CD14-positive monocyte (primary cell): ENCODE measurements at regions not wholly inside any gene's neighbourhood (a gene's known extent, or its start where the extent isn't known, plus 50 kb on each side); places are given as distances from the start of the nearest gene placed in this dataset.

Experiments used
- DNase-seq, 3 donors: peaks; one replicate each; pipeline ENCODE4 v3.0.0-alpha.2; 2011 to 2022
- H2AFZ ChIP-seq: 2 replicates; pipeline ENCODE4 v1.6.0; 2012; ENCODE audit warnings: mild to moderate bottlenecking, low read depth, low read length, inconsistent platforms; ENCODE audit not compliant: insufficient read depth, poor library complexity, severe bottlenecking
- H3K27ac ChIP-seq, 2 donors: 1 replicate in 1 of 2; 2 replicates in 1 of 2; pipeline ENCODE4 v1.5.1; 2012 to 2013; ENCODE audit warnings: low read length in 2 of 2, control low read depth in 1 of 2, inconsistent platforms in 1 of 2, low read depth in 1 of 2, mild to moderate bottlenecking in 1 of 2
- H3K27me3 ChIP-seq, 2 donors: one replicate each; pipeline versions ENCODE4 v1.6.0 to v1.6.1; 2011 to 2013; ENCODE audit warnings: low read length in 2 of 2; ENCODE audit not compliant: control insufficient read depth in 2 of 2, insufficient read depth in 2 of 2
- H3K36me3 ChIP-seq, 2 donors: replicated peaks in 1 of 2; 1 replicate in 1 of 2; 2 replicates in 1 of 2; pipeline versions ENCODE4 v1.5.1 to v1.6.1; 2012 to 2013; ENCODE audit warnings: low read length in 2 of 2, control low read depth in 1 of 2, inconsistent platforms in 1 of 2, mild to moderate bottlenecking in 1 of 2; ENCODE audit not compliant: insufficient read depth in 2 of 2, control insufficient read depth in 1 of 2
- H3K4me1 ChIP-seq, 2 donors: 1 replicate in 1 of 2; 2 replicates in 1 of 2; pipeline versions ENCODE4 v1.5.1 to v1.6.1; 2012 to 2013; ENCODE audit warnings: low read length in 2 of 2, control low read depth in 1 of 2, inconsistent platforms in 1 of 2, mild to moderate bottlenecking in 1 of 2, moderate library complexity in 1 of 2; ENCODE audit not compliant: insufficient read depth in 2 of 2, control insufficient read depth in 1 of 2
- H3K4me2 ChIP-seq: replicated peaks from 2 replicates; pipeline ENCODE3; 2012; ENCODE audit warnings: low read length, moderate library complexity, mild to moderate bottlenecking; ENCODE audit not compliant: poor library complexity, severe bottlenecking; ENCODE audit errors: extremely low read depth
- H3K4me3 ChIP-seq, 3 experiments: fragments of 200-600 bp in 1 of 3; sonication (generic) in 1 of 3; replicated peaks in 1 of 3; 1 replicate in 2 of 3; 2 replicates in 1 of 3; pipeline ENCODE4 v1.5.1; 2011 to 2013; ENCODE audit warnings: low read length in 3 of 3, mild to moderate bottlenecking in 3 of 3, control low read depth in 2 of 3, low read depth in 2 of 3, inconsistent platforms in 1 of 3, moderate library complexity in 1 of 3
- H3K79me2 ChIP-seq: 2 replicates; pipeline ENCODE4 v1.6.0; 2012; ENCODE audit warnings: mild to moderate bottlenecking, control low read depth, inconsistent platforms, low read length, moderate library complexity; ENCODE audit not compliant: insufficient read depth
- H3K9ac ChIP-seq: 2 replicates; pipeline ENCODE4 v1.6.0; 2017; ENCODE audit warnings: low read length, mild to moderate bottlenecking; ENCODE audit not compliant: insufficient read depth, poor library complexity, severe bottlenecking
- H3K9me3 ChIP-seq, 2 donors: replicated peaks in 1 of 2; 1 replicate in 1 of 2; 2 replicates in 1 of 2; pipeline versions ENCODE4 v1.5.1 to v1.6.1; 2012 to 2013; ENCODE audit warnings: low read length in 2 of 2, control low read depth in 1 of 2; ENCODE audit not compliant: control insufficient read depth in 1 of 2, insufficient read depth in 1 of 2
- H4K20me1 ChIP-seq: 2 replicates; pipeline ENCODE4 v1.6.0; 2012; ENCODE audit warnings: mild to moderate bottlenecking, low read length, control low read depth, moderate library complexity; ENCODE audit not compliant: insufficient read depth
- H3K27ac Mint-ChIP-seq, 7 donors: one replicate each; pipeline ENCODE4 v1.8.0; 2020; ENCODE audit warnings: mild to moderate bottlenecking in 7 of 7, mixed read lengths in 7 of 7, moderate library complexity in 6 of 7, inconsistent platforms in 2 of 7
- H3K27me3 Mint-ChIP-seq, 3 donors: one replicate each; pipeline ENCODE4 v1.8.0; 2021 to 2022; ENCODE audit warnings: low read depth in 3 of 3, mild to moderate bottlenecking in 3 of 3, mixed read lengths in 3 of 3, moderate library complexity in 3 of 3, inconsistent platforms in 1 of 3
- H3K36me3 Mint-ChIP-seq, 2 donors: one replicate each; pipeline ENCODE4 v1.8.0; 2020; ENCODE audit warnings: mixed read lengths in 2 of 2, inconsistent platforms in 1 of 2, mild to moderate bottlenecking in 1 of 2
- H3K4me1 Mint-ChIP-seq: one replicate; pipeline ENCODE4 v1.8.0; 2020; ENCODE audit warnings: mild to moderate bottlenecking, mixed read lengths
- H3K4me3 Mint-ChIP-seq, 2 donors: one replicate each; pipeline ENCODE4 v1.8.0; 2020; ENCODE audit warnings: mild to moderate bottlenecking in 2 of 2, mixed read lengths in 2 of 2, moderate library complexity in 1 of 2
- H3K9me3 Mint-ChIP-seq, 7 donors: one replicate each; pipeline ENCODE4 v1.8.0; 2020 to 2022; ENCODE audit warnings: mixed read lengths in 7 of 7, mild to moderate bottlenecking in 6 of 7, moderate library complexity in 6 of 7, inconsistent platforms in 2 of 7
- CTCF ChIP-seq: fragments of 200-600 bp; IDR thresholded peaks from one replicate; pipeline ENCODE4 v1.8.0; 2022; ENCODE audit warnings: antibody characterized with exemption, mild to moderate bottlenecking
- WGBS: methylation state at CpG from one replicate; pipeline ENCODE4 v1.1.5; 2013; ENCODE audit warnings: missing lambda C conversion rate; ENCODE audit not compliant: insufficient coverage; 5-methylcytosine and 5-hydroxymethylcytosine counted together
- intact Hi-C, 2 donors: fragments of 100-400 bp; cut with micrococcal nuclease; formaldehyde crosslinking; loops; one replicate each; pipeline versions ENCODE4 v1.15.0 to v1.15.1; 2023

GRCh38 chr20:11516448-11516847 is 401.2 kb upstream of the BTBD3 start:
- no peak for TF ChIP-seq CTCF
- Mint-ChIP-seq H3K27me3 (peaks cover 0 to 1% (median 0%) of the 10 kb centered on the region in 3 donors), H3K4me3 (no peak overlapping the region), H3K36me3 (no peaks in the 10 kb centered on the region), H3K9me3 (peaks cover 0 to 11% (median 6%) of the 10 kb centered on the region in 7 donors), H3K27ac (no peak overlapping the region), H3K4me1 (no peaks in the 10 kb centered on the region)
- Histone ChIP-seq H3K4me1 (no peaks in the 10 kb centered on the region), H2AFZ (no peak overlapping the region), H3K79me2 (no peaks in the 10 kb centered on the region), H3K27ac (no peak overlapping the region), H4K20me1 (no peaks in the 10 kb centered on the region), H3K36me3 (no peaks in the 10 kb centered on the region), H3K27me3 (no peaks in the 10 kb centered on the region), H3K9ac (no peak overlapping the region), H3K4me3 (no peak overlapping the region), H3K4me2 (no peak overlapping the region), H3K9me3 (no peaks in the 10 kb centered on the region)
- 100% methylated on average over 1 of the region's 4 CpGs for WGBS
- intact Hi-C loops, result no loop called here
- no peak for DNase-seq

GRCh38 chr20:11520596-11520995 is 397.1 kb upstream of the BTBD3 start:
- H3K27me3 ChIP-seq, result no peaks in the 10 kb centered on the region
- no peak for DNase-seq
- no peak overlapping the region for H2AFZ ChIP-seq
- peaks cover 0 to 4% of the 10 kb centered on the region in 2 donors for H3K9me3 ChIP-seq
- no peaks in the 10 kb centered on the region for H3K27me3 Mint-ChIP-seq
- intact Hi-C loops, result no loop called here
- no peaks in the 10 kb centered on the region for H3K36me3 Mint-ChIP-seq
- no peaks in the 10 kb centered on the region for H3K36me3 ChIP-seq
- no peak overlapping the region for H3K4me3 Mint-ChIP-seq
- no peaks in the 10 kb centered on the region for H3K79me2 ChIP-seq
- no peaks in the 10 kb centered on the region for H4K20me1 ChIP-seq
- H3K4me2 ChIP-seq, result no peak overlapping the region
- no peak overlapping the region for H3K27ac ChIP-seq
- H3K4me1 ChIP-seq, result no peaks in the 10 kb centered on the region
- no peaks in the 10 kb centered on the region for H3K4me1 Mint-ChIP-seq
- peaks cover 1 to 14% (median 8%) of the 10 kb centered on the region in 7 donors for H3K9me3 Mint-ChIP-seq
- no CpG with 5 or more reads among the region's 1 CpG for WGBS
- no peak overlapping the region for H3K4me3 ChIP-seq
- TF ChIP-seq CTCF, result no peak
- H3K27ac Mint-ChIP-seq, result no peak overlapping the region
- H3K9ac ChIP-seq, result no peak overlapping the region
